GM10266 (cell line): ENCODE measurements at regions not wholly inside any gene's neighbourhood (a gene's known extent, or its start where the extent isn't known, plus 50 kb on each side); places are given as distances from the start of the nearest gene placed in this dataset.

Experiments
- DNase-seq: peaks from one replicate; pipeline ENCODE4 v3.0.0; 2012; ENCODE audit errors: extremely low spot score
- CTCF ChIP-seq: IDR thresholded peaks from 2 replicates; pipeline ENCODE4 v1.5.1; 2012; ENCODE audit warnings: mild to moderate bottlenecking, low read depth; ENCODE audit not compliant: control insufficient read depth, insufficient read depth; ENCODE audit errors: missing control alignments

GRCh38 chr11:21933095-21933494 is 259.8 kb upstream of the ANO5 start:
- DNase-seq = no peak

GRCh38 chr11:21944577-21944976 is 248.3 kb upstream of the ANO5 start:
- TF ChIP-seq CTCF = no peak

More at GRCh38 chr11:21933095-21933494, 259.8 kb upstream of the ANO5 start:
- TF ChIP-seq CTCF = peak; percentile 22

GRCh38 chr11:21948876-21949275 is 244.0 kb upstream of the ANO5 start:
- DNase-seq = no peak
- no peak for TF ChIP-seq CTCF

More at GRCh38 chr11:21944577-21944976, 248.3 kb upstream of the ANO5 start:
- no peak for DNase-seq

- TF ChIP-seq CTCF = no peak
- DNase-seq = no peak
Measured at GRCh38 chr11:21949763-21950413, 243.0 kb upstream of the ANO5 start.

- TF ChIP-seq CTCF = no peak
Measured at GRCh38 chr11:21963013-21963412, 229.9 kb upstream of the ANO5 start.

GRCh38 chr11:21965221-21965620 is 227.7 kb upstream of the ANO5 start:
- no peak for DNase-seq
- TF ChIP-seq CTCF = no peak

More at GRCh38 chr11:21963013-21963412, 229.9 kb upstream of the ANO5 start:
- no peak for DNase-seq

- no peak for TF ChIP-seq CTCF
- no peak for DNase-seq
Measured at GRCh38 chr11:21968702-21969101, 224.2 kb upstream of the ANO5 start.
